OCI-LY1 (cell line): ENCODE measurements at regions not wholly inside any gene's neighbourhood (a gene's known extent, or its start where the extent isn't known, plus 50 kb on each side); places are given as distances from the start of the nearest gene placed in this dataset.

Experiments
- H2AFZ ChIP-seq: fragments of 200-600 bp; sonication (generic), shearing (Covaris generic); 2 replicates; pipeline ENCODE4 v1.6.0; 2014; ENCODE audit warnings: antibody characterized with exemption, mild to moderate bottlenecking, low read length
- H3F3A ChIP-seq: fragments of 200-600 bp; sonication (generic), shearing (Covaris generic); 2 replicates; pipeline ENCODE4 v1.6.0; 2014; ENCODE audit warnings: mild to moderate bottlenecking, antibody characterized with exemption, low read length, moderate library complexity; ENCODE audit not compliant: insufficient read depth
- H3K27ac ChIP-seq: fragments of 200-600 bp; sonication (generic); 2 replicates; pipeline ENCODE4 v1.5.1; 2014; ENCODE audit warnings: low read length, mixed run types, mild to moderate bottlenecking, low read depth; ENCODE audit not compliant: poor library complexity, severe bottlenecking
- H3K27me3 ChIP-seq: fragments of 200-600 bp; sonication (generic); 2 replicates; pipeline ENCODE4 v1.6.0; 2014; ENCODE audit warnings: antibody characterized with exemption, mild to moderate bottlenecking, low read length, moderate library complexity; ENCODE audit not compliant: insufficient read depth
- H3K36me3 ChIP-seq: fragments of 200-600 bp; sonication (generic); 2 replicates; pipeline ENCODE4 v1.6.1; 2014; ENCODE audit warnings: mild to moderate bottlenecking, antibody characterized with exemption, low read length, moderate library complexity, mixed read lengths; ENCODE audit not compliant: insufficient read depth
- H3K4me1 ChIP-seq: fragments of 200-600 bp; sonication (generic); 2 replicates; pipeline ENCODE4 v1.5.1; 2014; ENCODE audit warnings: mild to moderate bottlenecking, low read length, moderate library complexity; ENCODE audit not compliant: insufficient read depth, severe bottlenecking
- H3K4me2 ChIP-seq: fragments of 200-600 bp; sonication (generic), shearing (Covaris generic); 2 replicates; pipeline ENCODE4 v1.6.1; 2014; ENCODE audit warnings: low read length
- H3K4me3 ChIP-seq: fragments of 200-600 bp; sonication (generic); 2 replicates; pipeline ENCODE4 v1.5.1; 2014; ENCODE audit warnings: low read length, low read depth, mild to moderate bottlenecking, mixed read lengths; ENCODE audit not compliant: poor library complexity, severe bottlenecking
- H3K79me2 ChIP-seq: fragments of 200-600 bp; shearing (Covaris generic); 2 replicates; pipeline ENCODE4 v1.6.1; 2016; ENCODE audit warnings: mixed run types, low read length, mixed read lengths; ENCODE audit not compliant: insufficient read depth
- H3K9ac ChIP-seq: fragments of 200-600 bp; sonication (generic), shearing (Covaris generic); 2 replicates; pipeline ENCODE4 v1.6.1; 2014; ENCODE audit warnings: mild to moderate bottlenecking, low read length, mixed read lengths
- H3K9me2 ChIP-seq: fragments of 200-600 bp; sonication (generic), shearing (Covaris generic); 2 replicates; pipeline ENCODE4 v1.6.1; 2014; ENCODE audit warnings: low read depth, mild to moderate bottlenecking, low read length, mixed read lengths
- H3K9me3 ChIP-seq: fragments of 200-600 bp; shearing (Covaris generic); 2 replicates; pipeline ENCODE4 v1.6.1; 2014; ENCODE audit warnings: low read length, mixed read lengths
- H4K20me1 ChIP-seq: fragments of 200-600 bp; sonication (generic), shearing (Covaris generic); 2 replicates; pipeline ENCODE4 v1.6.0; 2016; ENCODE audit warnings: mild to moderate bottlenecking, low read length; ENCODE audit not compliant: insufficient read depth
- EZH2 ChIP-seq: fragments of 200-600 bp; sonication (generic), shearing (Covaris generic); IDR thresholded peaks from 2 replicates; pipeline ENCODE4 v1.8.0; 2017; ENCODE audit warnings: borderline replicate concordance, mixed run types, mild to moderate bottlenecking, antibody characterized with exemption, low read length, moderate library complexity, mixed read lengths
- TF ChIP-seq, protein P1 (sequence below): fragments of 200-600 bp; sonication (generic), shearing (Covaris generic); IDR thresholded peaks from 2 replicates; pipeline ENCODE4 v1.5.1; 2017; ENCODE audit warnings: mild to moderate bottlenecking, antibody characterized with exemption, low read length, moderate library complexity, mixed read lengths

DNA sequence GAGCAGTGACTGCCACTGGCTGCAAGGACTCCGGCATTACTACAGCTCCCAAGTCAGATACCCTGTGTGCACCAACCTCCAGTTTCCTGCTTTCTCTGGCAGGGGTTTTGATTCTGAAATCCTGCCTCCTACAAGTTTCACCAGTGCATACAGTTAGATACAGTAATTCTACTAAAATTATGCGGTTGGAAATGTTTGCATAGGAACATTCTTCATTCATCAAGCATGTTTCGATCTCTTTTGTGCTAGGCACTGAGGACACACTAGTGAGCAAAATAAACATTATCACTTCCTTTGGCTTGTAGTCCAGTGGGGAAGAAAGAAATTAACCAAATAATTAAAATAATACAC lies 152.2 kb downstream of the TMEM167A start:
- no peaks in the 10 kb centered on the region for H3F3A ChIP-seq
- H3K27ac ChIP-seq: no peak overlapping the region
- no peaks in the 10 kb centered on the region for H3K9me2 ChIP-seq
- no peaks in the 10 kb centered on the region for H4K20me1 ChIP-seq
- no peak for TF ChIP-seq EZH2
- TF ChIP-seq, protein P1, sequence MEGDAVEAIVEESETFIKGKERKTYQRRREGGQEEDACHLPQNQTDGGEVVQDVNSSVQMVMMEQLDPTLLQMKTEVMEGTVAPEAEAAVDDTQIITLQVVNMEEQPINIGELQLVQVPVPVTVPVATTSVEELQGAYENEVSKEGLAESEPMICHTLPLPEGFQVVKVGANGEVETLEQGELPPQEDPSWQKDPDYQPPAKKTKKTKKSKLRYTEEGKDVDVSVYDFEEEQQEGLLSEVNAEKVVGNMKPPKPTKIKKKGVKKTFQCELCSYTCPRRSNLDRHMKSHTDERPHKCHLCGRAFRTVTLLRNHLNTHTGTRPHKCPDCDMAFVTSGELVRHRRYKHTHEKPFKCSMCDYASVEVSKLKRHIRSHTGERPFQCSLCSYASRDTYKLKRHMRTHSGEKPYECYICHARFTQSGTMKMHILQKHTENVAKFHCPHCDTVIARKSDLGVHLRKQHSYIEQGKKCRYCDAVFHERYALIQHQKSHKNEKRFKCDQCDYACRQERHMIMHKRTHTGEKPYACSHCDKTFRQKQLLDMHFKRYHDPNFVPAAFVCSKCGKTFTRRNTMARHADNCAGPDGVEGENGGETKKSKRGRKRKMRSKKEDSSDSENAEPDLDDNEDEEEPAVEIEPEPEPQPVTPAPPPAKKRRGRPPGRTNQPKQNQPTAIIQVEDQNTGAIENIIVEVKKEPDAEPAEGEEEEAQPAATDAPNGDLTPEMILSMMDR: no peak
- H3K4me3 ChIP-seq: no peak overlapping the region
- H3K9me3 ChIP-seq: no peaks in the 10 kb centered on the region
- H3K4me1 ChIP-seq: no peaks in the 10 kb centered on the region
- H3K4me2 ChIP-seq: no peak overlapping the region
- no peak overlapping the region for H2AFZ ChIP-seq
- no peaks in the 10 kb centered on the region for H3K36me3 ChIP-seq
- H3K79me2 ChIP-seq: no peaks in the 10 kb centered on the region
- H3K9ac ChIP-seq: no peak overlapping the region
- no peaks in the 10 kb centered on the region for H3K27me3 ChIP-seq

- Histone ChIP-seq H3K4me3 (no peak overlapping the region), H3K9me3 (no peaks in the 10 kb centered on the region), H3K9me2 (no peaks in the 10 kb centered on the region), H3K9ac (no peak overlapping the region), H3K27me3 (no peaks in the 10 kb centered on the region), H3K4me1 (no peaks in the 10 kb centered on the region), H3K79me2 (no peaks in the 10 kb centered on the region), H3K27ac (no peak overlapping the region), H2AFZ (no peak overlapping the region), H4K20me1 (no peaks in the 10 kb centered on the region), H3K4me2 (no peak overlapping the region), H3F3A (no peaks in the 10 kb centered on the region), H3K36me3 (no peaks in the 10 kb centered on the region)
- TF ChIP-seq, protein P1: no peak
- no peak for TF ChIP-seq EZH2
Measured at GRCh38 chr5:82924226-82925060, 152.8 kb downstream of the TMEM167A start.

- TF ChIP-seq, protein P1: no peak
- no peak for TF ChIP-seq EZH2
- Histone ChIP-seq H3K4me3 (no peak overlapping the region), H3K9me3 (no peaks in the 10 kb centered on the region), H4K20me1 (no peaks in the 10 kb centered on the region), H3F3A (no peaks in the 10 kb centered on the region), H2AFZ (no peak overlapping the region), H3K9ac (no peak overlapping the region), H3K27ac (no peak overlapping the region), H3K27me3 (no peaks in the 10 kb centered on the region), H3K79me2 (no peaks in the 10 kb centered on the region), H3K36me3 (no peaks in the 10 kb centered on the region), H3K9me2 (no peaks in the 10 kb centered on the region), H3K4me2 (no peak overlapping the region), H3K4me1 (no peaks in the 10 kb centered on the region)
Measured at GRCh38 chr5:82922086-82922734, 155.0 kb downstream of the TMEM167A start.
